Cardiac fibroblast (primary cell): ENCODE measurements at regions not wholly inside any gene's neighbourhood (a gene's known extent, or its start where the extent isn't known, plus 50 kb on each side); places are given as distances from the start of the nearest gene placed in this dataset.

ENCODE experiments used
- DNase-seq, 2 donors: peaks; one replicate each; pipeline versions ENCODE4 v3.0.0 to v3.0.0-alpha.2; 2010; ENCODE audit warnings: low read depth in 2 of 2
- H3K4me3 ChIP-seq, 2 donors: replicated peaks in 1 of 2; 1 replicate in 1 of 2; 2 replicates in 1 of 2; pipeline ENCODE4 v1.5.1; 2011; ENCODE audit warnings: low read depth in 2 of 2, low read length in 2 of 2, mild to moderate bottlenecking in 2 of 2, moderate library complexity in 1 of 2
- CTCF ChIP-seq: IDR thresholded peaks from one replicate; pipeline ENCODE4 v1.5.1; 2011; ENCODE audit warnings: low read depth, mild to moderate bottlenecking, low read length, inconsistent platforms

GRCh38 chr1:53384796-53385195 is 56.9 kb upstream of the LRP8 start:
- DNase-seq = no peak
- no peak overlapping the region for H3K4me3 ChIP-seq
- TF ChIP-seq CTCF = no peak

- DNase-seq = no peak
- H3K4me3 ChIP-seq = no peak overlapping the region
- TF ChIP-seq CTCF = no peak
Observed at GRCh38 chr1:53385276-53386225, 57.7 kb upstream of the LRP8 start.

- no peak for TF ChIP-seq CTCF
- no peak for DNase-seq
- H3K4me3 ChIP-seq = no peak overlapping the region
Observed at GRCh38 chr1:53388963-53389362, 61.1 kb upstream of the LRP8 start.

- H3K4me3 ChIP-seq = no peak overlapping the region
- TF ChIP-seq CTCF = no peak
- DNase-seq = no peak
Observed at GRCh38 chr1:53390261-53390660, 62.4 kb upstream of the LRP8 start.

- no peak overlapping the region for H3K4me3 ChIP-seq
- TF ChIP-seq CTCF = no peak
- no peak for DNase-seq
Observed at GRCh38 chr1:53390736-53391135, 62.9 kb upstream of the LRP8 start.

GRCh38 chr1:53391296-53391695 is 63.4 kb upstream of the LRP8 start:
- no peak overlapping the region for H3K4me3 ChIP-seq
- no peak for TF ChIP-seq CTCF
- no peak for DNase-seq
